Inferior parietal cortex (tissue), 1 donor: ENCODE measurements at regions not wholly inside any gene's neighbourhood (a gene's known extent, or its start where the extent isn't known, plus 50 kb on each side); places are given as distances from the start of the nearest gene placed in this dataset.
"Not testable (repeated sequence)": the region's sequence is repeated elsewhere in the genome, so short reads cannot be mapped to it uniquely, and the experiment has no call there.

Experiments used
- DNase-seq: peaks from one replicate; pipeline ENCODE4 v3.0.0-alpha.2; 2016; ENCODE audit errors: extremely low spot score

DNA sequence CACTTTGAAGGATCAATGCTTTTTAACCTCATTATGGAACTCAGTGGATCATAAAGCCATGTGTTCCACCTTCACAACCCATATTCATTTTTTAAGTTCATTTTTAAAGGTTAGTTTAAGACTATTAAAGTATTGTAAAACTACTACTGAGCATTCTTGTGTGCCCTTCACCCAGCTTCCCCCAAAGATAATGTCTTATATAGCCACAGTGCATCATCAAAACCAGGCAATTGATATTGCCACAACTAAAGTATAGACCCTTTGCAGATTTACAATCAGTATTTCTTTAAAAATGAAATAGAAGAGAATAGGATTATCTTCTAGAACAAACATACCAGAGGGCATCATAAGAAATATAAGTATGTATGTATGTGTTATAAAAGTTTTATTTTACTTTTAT lies 597.1 kb downstream of the CCSER2 start:
- no peak for DNase-seq

DNA sequence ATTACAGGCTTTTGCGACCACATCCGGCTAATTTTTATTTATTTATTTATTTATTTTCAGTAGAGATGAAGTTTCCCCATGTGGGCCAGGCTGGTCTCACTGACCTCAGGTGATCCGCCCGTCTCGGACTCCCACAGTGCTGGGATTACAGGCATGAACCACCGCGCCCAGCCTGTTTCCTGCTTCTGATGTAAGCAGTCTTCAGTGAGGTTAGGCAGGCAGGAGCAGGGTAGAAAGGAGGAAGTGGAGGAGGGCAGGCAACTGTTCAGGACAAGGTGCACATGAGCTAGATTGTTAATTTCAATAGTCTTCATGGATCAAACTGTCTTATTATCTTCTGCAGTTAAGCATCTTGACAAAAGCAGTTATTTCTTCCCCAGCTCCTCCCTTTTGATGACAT lies 605.0 kb downstream of the CCSER2 start:
- no peak for DNase-seq

GRCh38 chr10:84935772-84936171 lies 607.4 kb downstream of the CCSER2 start:
- DNase-seq: no peak

DNA sequence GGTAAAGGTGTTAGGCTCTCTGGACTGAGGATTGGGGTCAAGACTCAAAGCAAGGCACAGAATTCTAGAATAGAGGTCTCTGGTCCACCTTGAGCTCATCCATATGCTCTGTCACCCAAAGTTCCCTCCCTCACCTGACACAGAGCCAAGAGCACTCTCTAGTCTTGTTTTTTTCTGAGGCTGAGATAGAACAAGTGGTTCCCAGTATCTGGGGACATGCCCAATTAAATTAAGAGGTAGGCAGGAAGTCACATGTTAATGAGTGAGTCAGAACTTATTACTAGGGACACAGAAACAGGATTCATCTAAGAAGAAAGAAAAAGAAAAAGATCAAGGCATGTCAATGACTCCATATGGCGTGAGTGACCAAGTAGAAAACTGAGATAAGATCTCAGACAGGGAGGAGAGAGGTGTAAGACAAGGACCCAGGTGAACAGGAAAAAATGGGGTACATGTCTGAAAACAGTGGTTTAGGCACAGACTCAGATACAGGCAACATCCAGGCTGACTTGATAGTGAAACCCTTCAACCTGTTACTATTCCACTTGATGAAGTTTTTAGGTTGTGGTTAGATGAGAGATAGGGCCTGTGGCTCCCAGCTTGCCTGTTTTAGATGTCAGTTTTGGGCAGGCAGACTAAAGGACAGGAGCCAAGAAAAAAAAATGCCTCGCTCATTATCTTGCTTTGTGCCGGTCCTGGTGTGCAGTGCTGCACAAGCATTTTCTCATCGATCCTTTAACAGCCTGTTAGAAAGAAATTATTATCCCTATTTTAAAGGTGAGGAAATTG lies 609.9 kb downstream of the CCSER2 start:
- DNase-seq: no peak

- DNase-seq: no peak
Measured at GRCh38 chr10:84943541-84943940, 615.2 kb downstream of the CCSER2 start.

DNA sequence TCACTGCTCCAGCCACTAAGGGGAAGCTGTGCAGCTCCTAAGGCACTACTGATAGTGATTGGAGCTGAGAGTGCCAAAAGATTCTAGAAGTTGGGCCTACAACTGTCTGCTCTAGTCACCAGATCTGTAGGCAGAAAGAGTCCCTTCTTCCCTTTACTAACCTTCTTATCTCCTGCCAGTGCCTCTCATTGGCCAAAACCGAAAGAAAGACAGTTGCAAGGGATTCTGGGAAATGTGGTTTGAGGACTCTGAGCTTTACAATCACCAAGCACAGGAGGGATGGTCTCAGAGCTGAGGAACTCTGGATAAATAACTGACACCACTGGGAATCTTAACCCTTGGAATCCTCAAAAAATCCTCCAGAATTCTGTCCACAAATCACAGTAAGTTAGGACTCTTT lies 615.8 kb downstream of the CCSER2 start:
- no peak for DNase-seq

GRCh38 chr10:84945791-84946190 lies 617.4 kb downstream of the CCSER2 start:
- DNase-seq: no peak

DNA sequence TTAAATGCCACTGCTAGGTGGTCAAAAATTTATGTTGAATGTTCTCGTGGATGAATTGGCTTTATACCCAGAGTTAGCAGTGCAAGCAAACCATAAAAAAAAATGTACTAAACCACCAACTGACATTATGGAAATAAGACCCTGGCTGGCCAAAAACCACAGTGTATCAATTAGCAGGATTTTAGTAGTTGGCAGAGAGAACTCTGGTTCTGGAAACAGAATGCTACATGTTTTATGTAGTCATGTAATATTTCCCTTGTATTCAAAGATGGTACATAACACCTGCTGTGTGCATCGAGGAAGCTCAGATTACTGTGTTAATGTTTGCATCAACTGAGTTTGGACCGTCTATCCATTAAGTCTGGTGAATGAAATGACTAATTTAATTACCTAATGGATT lies 618.5 kb downstream of the CCSER2 start:
- DNase-seq: no peak

DNA sequence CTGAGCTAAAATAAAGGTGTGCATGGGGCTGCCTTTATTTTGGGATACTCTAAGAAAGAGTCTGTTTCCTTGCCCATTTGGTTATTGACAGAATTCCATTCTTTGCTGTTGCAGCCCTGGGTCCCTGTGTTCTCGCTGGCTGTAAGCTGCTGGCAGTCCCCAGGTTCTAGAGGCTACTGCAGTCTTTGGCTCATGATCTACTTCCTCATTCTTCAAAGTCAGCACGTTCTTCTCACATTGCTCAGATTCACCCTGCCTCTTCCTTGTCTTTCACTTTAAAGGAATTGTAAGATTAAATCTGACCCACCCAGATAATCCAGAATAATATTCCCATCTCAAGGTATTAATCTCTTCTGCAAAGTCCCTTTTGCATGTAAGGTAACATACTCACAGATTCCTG lies 620.3 kb downstream of the CCSER2 start:
- no peak for DNase-seq

DNA sequence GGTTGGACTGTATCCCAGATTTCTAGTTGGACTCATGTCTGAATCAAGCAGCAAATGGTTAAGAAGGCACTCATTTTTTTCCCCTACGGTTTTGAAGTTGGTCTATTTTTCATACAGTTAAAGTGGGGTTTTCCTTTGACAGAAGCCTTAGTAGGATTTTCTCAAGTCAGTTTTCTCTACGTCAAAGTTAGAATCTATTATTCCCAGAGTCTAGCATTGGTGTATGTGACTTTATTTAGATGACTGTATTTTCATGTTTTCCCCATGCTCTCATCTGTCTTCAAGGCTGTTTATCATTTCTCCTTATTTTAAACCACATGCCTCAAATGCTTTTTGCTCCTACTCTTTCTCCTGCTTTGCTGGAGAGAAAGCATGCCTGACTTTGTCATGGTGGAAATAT lies 623.2 kb downstream of the CCSER2 start:
- DNase-seq: no peak

- DNase-seq: no peak
Measured at GRCh38 chr10:84957427-84957826, 629.0 kb downstream of the CCSER2 start.

GRCh38 chr10:84965468-84965867 lies 637.1 kb downstream of the CCSER2 start:
- no peak for DNase-seq

GRCh38 chr10:84966708-84967441 lies 638.5 kb downstream of the CCSER2 start:
- DNase-seq: no peak

DNA sequence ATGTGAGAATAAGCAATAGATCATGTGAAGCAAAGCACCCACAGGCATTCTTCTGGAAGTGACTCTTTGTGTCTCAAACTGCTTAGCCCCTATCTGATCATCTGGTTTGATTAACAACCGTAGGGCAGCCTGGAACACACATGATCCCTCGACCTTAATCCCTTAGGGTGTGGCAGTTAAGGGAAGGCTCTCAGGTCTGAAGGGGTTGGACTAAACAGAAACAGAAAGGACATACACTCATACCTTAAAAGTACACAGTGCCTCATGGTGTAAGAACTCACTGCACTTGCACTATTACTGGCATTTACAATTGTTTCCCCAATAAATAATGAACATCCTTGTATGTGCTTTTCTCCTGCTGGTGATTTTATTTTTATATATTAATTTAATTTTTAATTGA lies 640.9 kb downstream of the CCSER2 start:
- not testable (repeated sequence) for DNase-seq

DNA sequence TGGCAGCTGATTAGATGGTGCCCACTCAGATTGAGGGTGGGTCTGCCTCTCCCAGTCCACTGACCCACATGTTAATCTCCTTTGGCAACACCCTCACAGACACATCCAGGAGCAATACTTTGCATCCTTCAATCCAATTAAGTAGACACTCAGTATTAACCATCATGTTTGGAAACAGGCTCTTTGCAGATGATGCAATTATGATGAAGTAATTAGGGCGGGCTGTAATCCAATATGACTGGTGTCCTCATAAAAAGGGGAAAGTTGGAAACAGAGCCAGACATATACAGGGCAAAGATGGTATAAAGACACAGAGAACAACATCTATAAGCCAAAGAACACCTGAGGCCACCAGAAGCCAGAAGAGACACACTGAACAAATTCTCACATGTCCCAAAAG lies 658.6 kb downstream of the CCSER2 start:
- DNase-seq: no peak

DNA sequence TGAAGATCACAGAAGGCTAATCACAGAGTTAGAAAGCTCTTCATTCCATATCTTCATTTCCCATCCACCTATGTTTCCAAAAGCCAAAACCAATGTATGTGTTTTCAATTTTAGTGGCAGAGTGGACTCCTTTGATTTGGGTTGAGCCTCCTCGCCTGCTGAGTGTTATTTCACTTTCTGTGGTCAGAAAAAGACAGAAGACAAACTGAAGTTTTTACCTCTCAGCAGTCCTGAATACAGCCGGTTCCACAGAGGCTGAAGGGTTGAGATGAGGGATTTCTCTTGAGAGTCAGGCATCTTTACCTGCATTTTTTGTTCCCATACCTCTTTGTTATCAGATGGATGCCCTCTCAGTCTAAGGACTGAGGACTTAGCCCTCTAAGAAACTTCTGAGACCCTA lies 659.6 kb downstream of the CCSER2 start:
- no peak for DNase-seq

- DNase-seq: no peak
Measured at GRCh38 chr10:84990713-84991112, 662.3 kb downstream of the CCSER2 start.

- DNase-seq: no peak
Measured at GRCh38 chr10:84991301-84991700, 662.9 kb downstream of the CCSER2 start.

GRCh38 chr10:84993251-84994035 lies 665.1 kb downstream of the CCSER2 start:
- no peak for DNase-seq

- no peak for DNase-seq
Measured at GRCh38 chr10:84994722-84995121, 666.3 kb downstream of the CCSER2 start.

GRCh38 chr10:84996580-84996979 lies 668.2 kb downstream of the CCSER2 start:
- no peak for DNase-seq

DNA sequence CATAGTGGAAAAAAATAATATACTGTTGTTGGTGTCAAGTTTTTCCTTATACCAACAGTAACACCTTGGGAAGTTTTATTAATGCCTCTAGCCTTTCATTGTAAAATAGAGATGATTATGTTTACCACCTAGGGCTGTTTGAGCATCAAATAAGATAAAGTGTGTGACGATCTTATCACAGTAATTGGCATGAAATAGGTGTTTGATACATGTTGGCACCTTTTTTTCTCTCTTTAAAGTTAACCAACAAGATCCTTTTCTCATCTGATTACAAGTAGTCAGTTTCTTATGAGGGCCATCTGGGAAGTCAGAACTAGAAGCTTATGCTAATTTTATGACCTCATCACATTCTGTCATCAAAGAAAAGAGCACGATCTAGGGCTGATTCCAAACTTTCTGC lies 669.5 kb downstream of the CCSER2 start:
- DNase-seq: no peak

DNA sequence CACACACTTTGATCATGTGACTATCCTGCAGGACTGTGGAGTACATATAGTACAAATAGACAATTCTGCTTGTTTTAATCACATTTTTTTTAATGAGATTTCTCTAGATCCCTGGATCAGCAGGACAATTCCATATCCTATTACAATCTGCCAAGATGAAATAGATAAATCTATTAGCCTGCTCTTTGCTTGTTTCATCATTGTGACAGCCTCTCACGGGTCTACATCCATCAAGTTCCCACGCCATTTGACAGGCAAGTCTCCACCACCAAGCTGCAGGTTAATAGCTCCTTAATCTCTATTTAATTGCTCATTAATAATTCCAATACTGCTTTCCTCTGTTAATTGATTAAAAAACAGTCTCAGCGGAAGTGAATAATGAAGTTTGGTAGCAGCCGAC lies 671.5 kb downstream of the CCSER2 start:
- no peak for DNase-seq
